ENCODE measurements at regions not wholly inside any gene's neighbourhood (a gene's known extent, or its start where the extent isn't known, plus 50 kb on each side); places are given as distances from the start of the nearest gene placed in this dataset.

DNA sequence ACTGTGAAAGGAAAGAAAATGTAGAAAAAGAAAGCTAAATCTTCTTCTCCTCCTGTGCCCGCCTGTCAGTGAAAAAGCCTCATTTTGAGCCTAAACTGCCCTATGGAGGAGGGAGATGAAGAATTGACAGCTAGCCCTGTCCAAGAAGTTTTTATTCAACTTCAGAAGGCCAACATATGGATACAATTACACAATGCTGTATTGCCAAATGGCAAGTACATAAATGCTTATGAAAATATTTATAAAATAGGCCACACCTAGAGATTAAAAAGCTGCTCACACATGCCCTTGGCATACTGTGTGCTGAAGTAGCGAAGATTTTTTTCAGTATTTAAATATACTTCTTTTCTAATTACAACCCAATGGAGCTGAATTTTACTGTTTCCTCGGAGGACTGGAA, 65.1 kb upstream of the NEBL start:
- no peaks in the 10 kb centered on the region for H3K79me2 ChIP-seq (ENCODE audit: insufficient read depth, low read length)
- no peak overlapping the region for H3K4me3 ChIP-seq (ENCODE audit: insufficient read depth, low read length)
- no peaks in the 10 kb centered on the region for H3K9me3 ChIP-seq (ENCODE audit: low read depth, low read length)
- H4K20me1 ChIP-seq (ENCODE audit: insufficient read depth, low read length): no peaks in the 10 kb centered on the region
- TF ChIP-seq, protein P1, sequence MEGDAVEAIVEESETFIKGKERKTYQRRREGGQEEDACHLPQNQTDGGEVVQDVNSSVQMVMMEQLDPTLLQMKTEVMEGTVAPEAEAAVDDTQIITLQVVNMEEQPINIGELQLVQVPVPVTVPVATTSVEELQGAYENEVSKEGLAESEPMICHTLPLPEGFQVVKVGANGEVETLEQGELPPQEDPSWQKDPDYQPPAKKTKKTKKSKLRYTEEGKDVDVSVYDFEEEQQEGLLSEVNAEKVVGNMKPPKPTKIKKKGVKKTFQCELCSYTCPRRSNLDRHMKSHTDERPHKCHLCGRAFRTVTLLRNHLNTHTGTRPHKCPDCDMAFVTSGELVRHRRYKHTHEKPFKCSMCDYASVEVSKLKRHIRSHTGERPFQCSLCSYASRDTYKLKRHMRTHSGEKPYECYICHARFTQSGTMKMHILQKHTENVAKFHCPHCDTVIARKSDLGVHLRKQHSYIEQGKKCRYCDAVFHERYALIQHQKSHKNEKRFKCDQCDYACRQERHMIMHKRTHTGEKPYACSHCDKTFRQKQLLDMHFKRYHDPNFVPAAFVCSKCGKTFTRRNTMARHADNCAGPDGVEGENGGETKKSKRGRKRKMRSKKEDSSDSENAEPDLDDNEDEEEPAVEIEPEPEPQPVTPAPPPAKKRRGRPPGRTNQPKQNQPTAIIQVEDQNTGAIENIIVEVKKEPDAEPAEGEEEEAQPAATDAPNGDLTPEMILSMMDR (IDR thresholded peaks at IDR 0.05; ENCODE audit: extremely low read depth, low read depth, low read length): no peak
- H3K4me1 ChIP-seq (ENCODE audit: insufficient read depth, low read length): no peaks in the 10 kb centered on the region
- no peak for DNase-seq (ENCODE audit: insufficient read length, low spot score, missing footprints)
- no peaks in the 10 kb centered on the region for H3K27me3 ChIP-seq (ENCODE audit: insufficient read depth, low read length)
- H3K4me2 ChIP-seq (ENCODE audit: insufficient read depth, low read length): no peak overlapping the region
- no peaks in the 10 kb centered on the region for H3K36me3 ChIP-seq (ENCODE audit: insufficient read depth, low read length)
- no peak overlapping the region for H2AFZ ChIP-seq (ENCODE audit: low read length)
- no peak overlapping the region for H3K27ac ChIP-seq (ENCODE audit: low read depth, low read length)

DNA sequence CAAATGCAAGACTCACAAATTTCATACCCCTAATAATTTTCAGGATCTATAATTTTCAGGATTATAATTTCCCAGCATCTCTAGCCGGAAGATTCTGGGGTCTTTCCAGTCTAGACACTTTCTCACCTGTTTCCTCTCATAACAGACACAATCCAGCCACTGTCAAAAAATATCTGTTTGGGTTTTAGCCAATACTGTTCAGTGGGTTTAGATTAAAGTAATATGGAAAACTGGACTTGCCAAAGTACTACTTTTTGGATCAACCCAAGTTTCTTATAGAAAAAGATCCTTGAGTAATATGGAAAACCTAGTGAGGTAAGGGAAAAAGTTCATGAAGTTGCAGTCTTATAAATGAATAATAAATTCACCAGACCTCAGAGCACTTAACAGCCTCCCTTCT, 62.1 kb upstream of the NEBL start:
- Histone ChIP-seq H2AFZ (ENCODE audit: low read length) (no peak overlapping the region), H3K4me2 (ENCODE audit: insufficient read depth, low read length) (no peak overlapping the region), H4K20me1 (ENCODE audit: insufficient read depth, low read length) (no peaks in the 10 kb centered on the region), H3K9me3 (ENCODE audit: low read depth, low read length) (no peaks in the 10 kb centered on the region), H3K79me2 (ENCODE audit: insufficient read depth, low read length) (no peaks in the 10 kb centered on the region), H3K27me3 (ENCODE audit: insufficient read depth, low read length) (no peaks in the 10 kb centered on the region), H3K27ac (ENCODE audit: low read depth, low read length) (no peak overlapping the region), H3K4me3 (ENCODE audit: insufficient read depth, low read length) (no peak overlapping the region), H3K36me3 (ENCODE audit: insufficient read depth, low read length) (no peaks in the 10 kb centered on the region), H3K4me1 (ENCODE audit: insufficient read depth, low read length) (no peaks in the 10 kb centered on the region)
- no peak for DNase-seq (ENCODE audit: insufficient read length, low spot score, missing footprints)
- TF ChIP-seq, protein P1 (IDR thresholded peaks at IDR 0.05; ENCODE audit: extremely low read depth, low read depth, low read length): no peak

DNA sequence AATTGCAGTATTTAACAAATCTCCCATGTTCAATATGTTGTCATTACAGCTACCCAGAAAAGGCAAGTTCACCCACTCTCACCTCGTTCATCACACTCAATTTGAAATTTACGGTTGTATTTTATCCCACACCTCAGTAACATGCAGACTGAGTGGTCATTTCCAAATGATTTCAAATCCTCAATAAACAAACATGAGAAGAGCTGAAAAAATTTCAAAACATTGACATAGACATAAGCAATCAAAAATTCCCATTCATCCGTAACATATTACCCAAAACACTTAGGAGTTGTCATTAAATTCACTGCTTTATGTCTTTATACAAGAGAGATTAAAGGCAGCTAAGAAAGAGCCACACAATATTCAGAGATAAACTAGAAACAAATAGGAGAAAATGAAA, 61.7 kb upstream of the NEBL start:
- Histone ChIP-seq H3K27me3 (ENCODE audit: insufficient read depth, low read length) (no peaks in the 10 kb centered on the region), H4K20me1 (ENCODE audit: insufficient read depth, low read length) (no peaks in the 10 kb centered on the region), H2AFZ (ENCODE audit: low read length) (no peak overlapping the region), H3K36me3 (ENCODE audit: insufficient read depth, low read length) (no peaks in the 10 kb centered on the region), H3K79me2 (ENCODE audit: insufficient read depth, low read length) (no peaks in the 10 kb centered on the region), H3K9me3 (ENCODE audit: low read depth, low read length) (no peaks in the 10 kb centered on the region), H3K4me2 (ENCODE audit: insufficient read depth, low read length) (no peak overlapping the region), H3K27ac (ENCODE audit: low read depth, low read length) (no peak overlapping the region), H3K4me3 (ENCODE audit: insufficient read depth, low read length) (no peak overlapping the region), H3K4me1 (ENCODE audit: insufficient read depth, low read length) (no peaks in the 10 kb centered on the region)
- no peak for DNase-seq (ENCODE audit: insufficient read length, low spot score, missing footprints)
- TF ChIP-seq, protein P1 (IDR thresholded peaks at IDR 0.05; ENCODE audit: extremely low read depth, low read depth, low read length): no peak

DNA sequence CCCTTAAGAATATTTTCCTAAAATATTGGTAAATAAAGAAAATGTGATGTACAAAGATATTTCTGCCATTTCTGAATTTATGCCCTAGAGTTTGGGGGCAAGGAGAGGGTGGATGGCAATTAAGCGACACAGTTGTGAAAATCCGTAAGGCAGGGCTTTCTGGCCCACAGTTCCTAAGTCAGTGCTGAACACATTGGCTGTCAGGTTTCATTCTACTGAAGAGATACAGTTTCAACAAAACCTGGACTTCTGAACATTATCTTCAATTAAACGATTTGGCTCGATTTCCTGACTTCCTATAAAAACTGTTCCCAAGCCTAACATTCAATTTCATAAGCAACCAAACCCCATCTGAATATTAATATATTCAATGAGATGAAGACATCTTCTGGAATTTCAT, 61.1 kb upstream of the NEBL start:
- Histone ChIP-seq H3K79me2 (ENCODE audit: insufficient read depth, low read length) (no peaks in the 10 kb centered on the region), H3K27ac (ENCODE audit: low read depth, low read length) (no peak overlapping the region), H3K36me3 (ENCODE audit: insufficient read depth, low read length) (no peaks in the 10 kb centered on the region), H3K27me3 (ENCODE audit: insufficient read depth, low read length) (no peaks in the 10 kb centered on the region), H3K4me3 (ENCODE audit: insufficient read depth, low read length) (no peak overlapping the region), H3K4me1 (ENCODE audit: insufficient read depth, low read length) (no peaks in the 10 kb centered on the region), H2AFZ (ENCODE audit: low read length) (no peak overlapping the region), H3K4me2 (ENCODE audit: insufficient read depth, low read length) (no peak overlapping the region), H4K20me1 (ENCODE audit: insufficient read depth, low read length) (no peaks in the 10 kb centered on the region), H3K9me3 (ENCODE audit: low read depth, low read length) (no peaks in the 10 kb centered on the region)
- no peak for DNase-seq (ENCODE audit: insufficient read length, low spot score, missing footprints)
- TF ChIP-seq, protein P1 (IDR thresholded peaks at IDR 0.05; ENCODE audit: extremely low read depth, low read depth, low read length): no peak
